Tongue (tissue), 1 donor: ENCODE measurements at regions not wholly inside any gene's neighbourhood (a gene's known extent, or its start where the extent isn't known, plus 50 kb on each side); places are given as distances from the start of the nearest gene placed in this dataset.
"Not testable (repeated sequence)": the region's sequence is repeated elsewhere in the genome, so short reads cannot be mapped to it uniquely, and the experiment has no call there.

Experiments used
- DNase-seq: peaks from one replicate; pipeline ENCODE4 v3.0.0-alpha.2; 2015

DNA sequence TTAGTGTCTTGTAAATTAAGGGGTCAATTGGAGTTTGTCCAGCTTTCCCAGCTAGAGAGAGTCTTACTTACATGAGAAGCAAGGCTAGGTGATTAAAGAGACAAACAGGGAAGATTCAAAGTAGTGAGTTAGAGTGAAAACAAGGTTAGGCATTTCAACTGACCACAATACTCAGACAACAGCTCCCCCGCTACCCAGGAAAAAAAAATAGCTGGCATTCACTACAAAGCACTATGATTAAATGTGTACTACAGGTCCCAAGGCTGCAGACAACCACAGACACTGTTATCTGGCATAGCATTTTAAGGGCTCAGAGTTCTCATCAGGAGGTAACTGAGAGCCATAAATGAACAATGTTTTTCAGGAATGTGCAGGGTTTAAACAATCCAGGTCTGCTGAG lies 680.9 kb downstream of the TMEM121 start:
- DNase-seq: no peak

DNA sequence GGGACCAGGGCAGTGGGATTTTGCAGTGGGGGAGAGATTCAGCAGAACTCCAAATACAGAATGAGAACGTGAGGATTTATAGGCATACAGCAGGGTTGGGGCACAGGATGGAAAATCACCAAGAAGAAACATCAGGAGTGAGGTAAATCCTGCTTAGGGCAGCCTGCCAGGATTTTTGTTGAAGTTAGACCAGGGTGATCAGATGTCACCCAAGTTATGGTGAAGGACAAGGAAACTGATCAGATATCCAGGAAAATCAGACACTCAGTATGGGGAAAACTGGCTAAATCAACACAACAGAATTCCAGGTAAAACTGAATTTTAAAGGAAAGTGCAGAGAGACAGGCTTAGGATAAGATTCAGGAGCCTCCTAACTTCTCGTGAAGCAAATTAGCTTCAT lies 682.4 kb downstream of the TMEM121 start:
- no peak for DNase-seq

DNA sequence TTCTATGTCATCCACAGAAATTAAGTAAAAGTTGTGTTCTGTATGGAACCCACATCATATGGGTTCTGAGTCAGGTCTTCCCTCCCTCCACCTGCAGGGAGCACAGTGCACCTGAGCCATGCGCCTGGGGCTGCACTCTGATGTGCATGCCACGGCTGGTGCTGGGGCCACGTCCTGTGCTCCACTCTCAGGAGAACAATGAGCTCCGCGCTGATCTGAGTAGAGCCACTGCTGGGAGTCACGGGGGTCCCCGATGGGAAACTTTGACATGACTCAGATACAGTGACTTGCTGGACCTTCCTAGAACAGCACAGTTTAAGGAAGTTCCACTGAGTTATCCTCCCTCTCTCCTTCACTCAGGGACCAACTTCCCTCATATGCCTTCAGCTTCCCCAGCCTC lies 683.4 kb downstream of the TMEM121 start:
- DNase-seq: no peak

DNA sequence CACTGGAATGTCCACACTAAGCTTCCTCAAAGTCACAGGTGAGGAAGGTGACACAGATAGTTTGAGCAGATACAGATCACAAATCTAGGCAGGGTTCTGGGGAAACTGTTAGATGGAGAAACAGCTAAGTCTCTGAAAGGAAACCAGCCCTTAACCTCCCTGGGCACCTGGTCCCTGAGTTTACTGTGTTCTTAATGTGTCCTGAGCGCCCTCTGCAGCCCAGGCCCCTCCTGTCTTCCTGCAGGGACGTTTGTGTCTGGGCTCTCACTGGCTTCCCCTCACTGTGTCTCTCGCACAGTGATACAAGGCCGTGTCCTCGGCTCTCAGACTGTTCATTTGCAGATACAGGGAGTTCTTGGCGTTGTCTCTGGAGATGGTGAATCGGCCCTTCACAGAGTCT lies 684.3 kb downstream of the TMEM121 start:
- no peak for DNase-seq

DNA sequence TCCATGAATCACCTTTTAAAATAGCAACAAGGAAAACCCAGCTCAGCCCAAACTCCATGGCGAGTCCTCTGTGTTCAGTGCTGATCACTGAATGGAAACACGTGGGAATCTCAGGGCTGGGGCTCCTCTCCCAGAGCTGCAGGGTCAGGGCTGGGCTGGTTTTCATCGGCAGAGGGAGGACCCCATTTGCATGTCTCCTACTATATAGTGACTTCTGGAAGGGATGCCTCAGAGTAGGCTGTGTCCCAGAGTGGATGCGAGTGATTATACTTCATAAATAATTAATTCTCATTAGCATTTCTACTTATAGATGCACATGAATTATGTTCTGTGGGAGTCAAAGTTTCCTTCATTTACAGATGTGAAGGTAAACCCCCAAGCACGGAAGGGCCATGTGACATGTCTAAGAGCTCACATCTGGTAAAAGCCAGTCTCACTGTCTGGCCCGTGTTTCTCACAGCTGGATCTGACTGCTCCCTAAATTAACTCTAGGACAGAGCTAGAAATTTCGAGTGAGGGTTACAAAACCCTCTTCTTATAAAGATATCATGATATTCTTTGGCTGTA lies 685.0 kb downstream of the TMEM121 start:
- DNase-seq: no peak

DNA sequence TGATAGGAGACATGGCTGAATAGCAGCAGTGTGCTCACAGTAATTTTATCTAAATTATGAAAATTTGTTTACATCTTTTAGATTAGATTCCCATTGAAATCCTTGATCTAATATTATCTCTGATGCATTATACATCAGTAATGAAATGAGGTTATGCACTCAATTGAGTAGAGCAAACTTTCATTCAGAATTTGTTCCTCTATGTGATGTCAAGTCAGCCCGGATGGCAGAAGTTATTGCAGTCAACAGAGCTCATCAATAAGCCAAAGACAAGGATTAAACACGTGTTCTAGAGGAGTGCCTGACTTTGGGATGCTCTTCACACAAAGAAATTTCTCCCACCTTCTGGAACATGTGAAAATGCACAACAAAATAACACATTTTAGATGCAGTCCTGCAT lies 688.8 kb downstream of the TMEM121 start:
- no peak for DNase-seq

DNA sequence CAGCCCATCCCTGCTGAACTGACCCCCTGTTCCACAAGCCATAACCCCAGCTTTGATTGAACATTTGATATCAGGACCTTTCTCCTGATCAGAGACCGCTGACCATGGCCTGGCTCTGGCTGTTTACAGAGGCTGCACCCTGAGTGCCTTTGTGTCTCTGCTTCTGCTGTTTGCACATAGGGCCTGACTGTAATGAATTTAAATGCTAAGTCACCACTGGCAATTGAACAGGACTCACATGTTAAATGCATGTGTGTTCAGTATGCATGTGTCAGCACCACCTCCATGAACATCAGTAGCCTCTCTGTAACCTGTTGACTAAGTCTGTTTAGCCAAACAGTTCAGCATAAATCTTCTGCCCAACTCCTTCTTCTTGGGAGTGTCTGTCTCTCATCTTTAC lies 690.3 kb downstream of the TMEM121 start:
- no peak for DNase-seq

DNA sequence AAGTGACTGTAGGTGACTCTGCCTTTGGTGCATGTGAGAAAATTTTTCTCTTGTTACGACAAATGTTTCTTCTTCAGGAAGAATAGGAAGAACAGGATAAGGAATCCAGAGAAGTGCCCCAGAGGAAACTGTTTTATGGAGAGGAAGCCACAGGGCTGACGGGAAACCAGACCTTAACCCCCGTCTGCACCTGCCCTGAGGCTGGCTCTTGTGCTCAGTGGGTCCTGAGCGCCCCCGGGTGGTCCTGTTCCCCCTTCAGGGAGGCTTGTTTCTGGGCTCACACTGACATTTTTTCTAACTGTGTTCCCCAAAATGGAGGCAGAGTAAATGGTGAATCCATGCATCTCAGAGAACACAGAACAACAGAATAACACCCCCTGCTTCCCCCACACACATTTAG lies 691.8 kb downstream of the TMEM121 start:
- no peak for DNase-seq

DNA sequence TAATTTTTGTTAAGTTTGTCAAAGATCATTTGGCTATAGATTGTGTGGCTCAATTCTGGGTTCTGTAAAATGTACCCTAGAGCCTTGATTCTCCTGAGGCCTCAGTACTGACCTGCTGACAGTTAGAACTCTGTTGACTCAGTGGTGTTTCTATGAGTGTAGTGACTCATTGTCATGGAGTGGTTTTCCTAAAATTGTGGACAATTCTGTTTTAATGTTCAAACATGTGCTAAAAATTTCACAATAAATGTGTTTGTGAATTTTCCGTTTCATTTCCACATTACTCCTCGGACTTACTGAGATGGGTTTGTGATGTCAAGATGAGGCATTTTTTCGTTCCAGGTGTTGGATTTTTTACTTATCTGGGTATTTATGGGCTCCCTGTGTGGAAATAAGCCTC lies 695.9 kb downstream of the TMEM121 start:
- no peak for DNase-seq

DNA sequence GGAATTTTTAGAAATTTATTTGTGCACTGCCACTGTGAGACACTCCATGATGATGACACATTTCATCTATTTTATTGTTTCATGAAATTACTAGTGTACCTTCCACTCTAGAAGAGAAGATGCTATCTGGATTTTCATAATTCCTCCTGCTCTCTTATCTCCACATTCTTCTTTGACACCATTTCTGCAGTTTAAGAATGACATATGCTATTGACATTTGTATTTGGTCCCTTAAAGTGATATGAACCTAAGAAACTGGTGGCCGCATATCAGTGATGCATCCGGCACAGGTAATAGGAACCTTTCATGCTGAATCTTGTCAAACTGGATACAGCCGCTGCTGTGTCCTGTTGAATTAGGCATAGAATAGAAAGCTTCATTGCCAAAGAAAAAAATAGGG lies 696.3 kb downstream of the TMEM121 start:
- DNase-seq: no peak

DNA sequence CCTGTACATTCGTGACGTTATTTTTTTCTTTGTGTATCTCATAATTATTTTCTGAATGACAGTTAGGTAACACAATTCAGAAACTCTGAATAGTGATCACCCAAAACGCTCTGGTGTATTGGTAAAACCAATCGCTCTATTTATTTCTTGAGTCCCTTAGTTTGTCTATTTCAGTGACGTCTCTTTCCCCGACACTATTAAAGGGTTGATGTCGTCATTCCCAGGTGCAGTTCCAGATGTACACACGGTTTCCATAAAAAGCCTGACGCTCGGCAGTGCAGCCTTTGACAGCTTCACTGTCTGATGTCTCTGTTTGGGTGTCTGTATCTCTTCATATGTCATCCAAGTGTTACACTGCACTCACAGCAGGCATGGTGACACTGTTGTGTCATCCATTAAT lies 701.4 kb downstream of the TMEM121 start:
- no peak for DNase-seq

DNA sequence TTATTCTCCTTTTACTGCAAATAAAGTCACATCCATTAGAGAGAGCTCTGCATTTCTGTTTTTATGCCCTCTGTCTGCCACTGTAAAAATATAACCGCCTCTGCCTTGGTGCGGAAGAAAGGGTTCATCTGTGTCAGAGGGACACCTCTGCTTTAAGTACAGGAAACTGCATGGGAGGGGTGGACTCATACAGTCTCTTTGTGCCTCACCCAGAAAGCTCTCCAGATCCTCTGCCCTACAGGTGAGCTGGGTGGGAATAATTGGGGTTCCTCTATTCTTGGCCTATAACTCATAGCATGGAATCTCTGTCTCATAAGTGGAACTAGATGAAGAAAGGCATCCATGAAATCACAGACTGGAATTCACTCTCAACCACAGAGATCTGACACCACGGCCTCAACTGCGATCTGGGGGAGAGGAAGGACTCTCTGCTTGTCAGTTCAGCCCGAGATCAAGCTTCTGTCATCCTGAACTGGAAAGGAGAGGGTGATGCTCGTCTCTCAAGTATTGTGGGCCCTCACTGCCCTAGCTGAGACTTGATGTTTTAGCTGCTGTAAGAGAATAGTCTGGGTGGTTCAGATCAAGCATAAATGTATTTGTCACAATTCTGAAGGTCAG lies 702.3 kb downstream of the TMEM121 start:
- no peak for DNase-seq

DNA sequence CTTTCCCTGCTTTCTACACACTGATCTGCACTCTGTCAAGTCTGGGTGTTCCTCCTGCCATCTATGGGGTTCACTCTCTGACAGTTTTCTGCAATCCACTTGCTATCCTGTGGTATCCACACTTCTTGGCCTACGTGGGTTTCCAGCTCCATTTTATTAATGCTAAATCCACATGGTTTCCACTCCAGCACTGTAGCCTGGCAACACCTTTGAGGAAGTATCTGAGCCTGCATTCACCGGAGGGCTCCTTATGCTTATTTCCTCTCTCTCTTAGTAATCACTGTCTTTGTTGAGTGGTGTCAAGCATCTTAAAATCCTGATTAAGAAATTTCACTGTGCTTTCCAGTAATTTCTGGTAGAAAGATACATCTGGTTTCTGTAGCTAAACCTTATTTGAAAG lies 703.7 kb downstream of the TMEM121 start:
- no peak for DNase-seq

DNA sequence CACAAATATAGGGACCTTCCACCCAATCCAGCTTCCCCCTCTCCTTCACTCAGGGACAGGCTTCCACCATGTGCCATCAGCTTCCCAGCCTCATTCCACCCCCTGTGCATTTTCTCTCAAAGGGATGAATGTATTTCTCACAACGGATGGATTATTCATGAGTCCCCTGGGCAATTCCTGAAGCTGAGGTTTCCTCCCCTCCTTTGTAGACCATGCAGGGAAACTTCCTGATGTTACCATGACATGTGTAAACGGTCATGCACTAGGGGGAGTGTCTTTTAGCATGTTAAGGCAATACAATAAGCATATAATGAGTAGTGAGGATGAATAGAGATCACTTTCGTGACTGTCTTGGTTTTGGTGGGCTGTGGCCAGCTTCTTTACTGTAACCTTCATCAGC lies 706.8 kb downstream of the TMEM121 start:
- not testable (repeated sequence) for DNase-seq

DNA sequence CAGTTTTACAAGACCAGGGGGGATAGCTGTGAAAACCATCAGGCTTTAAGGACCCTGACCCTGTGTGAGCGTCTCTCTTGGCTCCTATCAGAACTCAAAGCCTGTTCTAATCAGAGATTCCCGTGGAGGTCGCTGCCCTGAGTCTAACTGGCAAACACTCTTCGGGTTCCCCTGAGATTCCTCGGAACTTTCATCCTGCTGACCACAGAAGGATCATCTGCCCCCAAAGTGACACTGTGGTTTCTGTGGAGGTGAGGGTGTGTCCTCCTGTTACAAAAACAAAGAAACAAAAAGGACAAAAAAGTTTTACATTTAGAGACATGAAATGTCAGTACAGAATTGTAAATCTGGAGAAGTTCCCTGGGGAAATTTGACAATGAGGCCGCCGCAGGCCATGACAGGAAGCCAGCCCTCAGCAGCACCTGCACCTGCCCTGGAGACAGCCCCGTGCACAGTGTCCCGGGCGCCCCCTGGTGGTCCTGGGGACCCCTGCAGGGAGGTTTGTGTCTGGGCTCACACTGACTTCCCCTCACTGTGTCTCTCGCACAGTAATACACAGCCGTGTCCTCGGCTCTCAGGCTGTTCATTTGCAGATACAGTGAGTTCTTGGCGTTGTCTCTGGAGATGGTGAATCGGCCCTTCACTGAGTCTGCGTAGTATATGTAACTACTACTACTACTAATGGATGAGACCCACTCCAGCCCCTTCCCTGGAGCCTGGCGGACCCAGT lies 708.3 kb downstream of the TMEM121 start:
- DNase-seq: not testable (repeated sequence)

DNA sequence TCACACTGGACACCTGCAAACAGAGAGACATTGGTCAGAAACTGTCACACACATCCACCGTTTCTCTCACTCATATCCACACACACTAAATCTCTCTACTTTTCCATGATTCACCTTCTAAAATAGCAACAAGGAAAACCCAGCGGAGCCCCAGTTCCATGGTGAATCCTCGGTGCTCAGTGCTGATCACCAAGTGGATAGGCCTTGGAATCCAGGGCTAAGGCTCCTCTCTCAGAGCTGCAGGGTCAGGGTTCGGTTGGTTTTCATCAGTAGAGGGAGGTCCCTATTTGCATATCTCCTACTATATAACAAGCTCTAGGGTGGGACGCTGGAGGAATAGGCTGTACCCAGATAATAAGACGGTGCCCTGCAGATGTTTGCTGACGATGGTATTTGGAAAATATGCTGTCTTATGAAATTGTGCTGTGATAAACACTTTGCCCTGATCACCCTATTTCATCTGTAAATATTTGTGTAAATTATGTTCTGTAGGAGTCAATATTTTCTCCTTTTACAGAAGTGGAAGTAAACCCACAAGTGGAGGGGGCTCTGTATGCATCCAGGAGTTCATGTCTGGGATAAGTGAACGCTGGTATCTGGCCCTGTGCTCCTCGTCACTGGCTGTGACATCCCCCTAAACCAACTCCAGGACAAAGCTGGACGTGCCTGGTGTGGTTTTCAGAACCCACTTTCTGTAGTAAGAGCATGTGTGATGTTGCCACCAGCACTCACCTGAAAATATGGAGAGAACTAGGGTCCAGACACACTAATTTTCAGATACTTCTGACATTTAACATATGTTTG lies 709.2 kb downstream of the TMEM121 start:
- no peak for DNase-seq

DNA sequence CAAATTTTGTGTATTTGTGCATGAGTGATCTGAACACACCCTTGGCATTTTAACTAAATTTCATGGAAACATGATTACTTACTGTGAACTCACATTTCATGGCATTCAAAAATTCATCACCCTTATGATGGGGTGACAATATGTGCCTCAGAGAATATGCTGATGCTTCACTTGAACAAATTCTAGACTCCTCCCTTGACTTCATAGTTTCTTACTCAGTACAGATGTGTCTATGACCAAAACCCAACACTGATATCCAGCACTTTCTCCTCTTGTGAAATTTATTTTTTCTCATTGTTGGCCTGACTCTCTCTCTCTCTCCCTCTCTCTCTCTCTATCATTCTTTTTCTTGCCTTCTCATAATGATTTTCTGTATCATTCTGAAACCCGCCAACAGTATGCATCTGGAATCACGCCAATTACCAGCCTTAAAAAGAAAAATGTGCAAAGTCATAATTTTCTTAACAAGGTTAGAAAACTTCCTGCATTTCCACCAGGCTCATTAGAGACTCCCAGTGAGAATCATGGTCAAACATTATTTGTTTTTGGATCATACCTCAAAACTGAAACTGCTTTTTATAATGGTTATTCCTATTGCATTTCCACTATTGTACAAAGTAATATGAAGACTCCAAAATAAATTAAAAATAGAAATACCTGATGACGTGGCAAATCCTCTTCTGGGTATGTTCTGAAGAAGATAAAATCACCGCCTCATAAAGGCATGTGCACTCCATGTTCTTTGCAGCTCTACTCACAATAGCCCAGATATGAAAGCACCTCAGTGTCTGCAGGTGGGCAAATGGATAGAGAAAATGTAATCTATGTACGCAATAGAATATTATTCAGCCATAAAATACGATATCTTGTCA lies 722.2 kb downstream of the TMEM121 start:
- DNase-seq: no peak

DNA sequence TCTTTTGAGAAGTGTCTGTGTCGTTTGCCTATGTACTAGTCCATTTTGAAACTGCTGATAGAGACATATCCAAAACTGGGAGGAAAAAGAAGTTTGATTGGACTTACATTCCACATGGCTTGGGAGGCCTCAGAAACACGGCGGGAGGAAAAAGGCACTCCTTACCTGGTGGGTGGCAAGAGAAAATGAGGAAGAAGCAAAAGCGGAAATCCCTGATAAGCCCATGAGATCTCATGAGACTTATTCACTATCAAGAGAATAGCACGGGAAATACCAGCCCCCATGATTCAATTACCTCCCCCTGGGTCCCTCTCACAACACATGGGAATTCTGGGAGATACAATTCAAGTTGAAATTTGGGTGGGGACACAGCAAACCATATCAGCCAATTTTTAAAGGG lies 727.6 kb downstream of the TMEM121 start:
- not testable (repeated sequence) for DNase-seq

DNA sequence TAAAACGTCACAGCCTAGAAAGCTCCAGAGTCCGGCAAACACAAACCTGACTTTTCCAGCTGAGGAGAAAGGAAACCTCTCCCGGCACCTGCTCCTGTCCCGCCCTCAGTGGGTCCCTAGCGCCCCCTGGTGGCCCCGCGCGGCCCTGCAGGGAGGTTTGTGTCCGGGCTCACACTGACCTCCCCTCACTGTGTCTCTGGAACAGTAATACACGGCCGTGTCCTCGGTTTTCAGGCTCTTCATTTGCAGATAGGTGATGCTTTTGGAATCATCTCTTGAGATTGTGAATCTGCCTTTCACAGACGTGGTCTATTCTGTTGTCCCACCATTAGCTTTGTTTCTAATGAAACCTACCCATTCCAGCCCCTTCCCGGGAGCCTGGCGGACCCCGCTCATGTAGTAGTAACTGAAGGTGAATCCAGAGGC lies 731.2 kb downstream of the TMEM121 start:
- not testable (repeated sequence) for DNase-seq

DNA sequence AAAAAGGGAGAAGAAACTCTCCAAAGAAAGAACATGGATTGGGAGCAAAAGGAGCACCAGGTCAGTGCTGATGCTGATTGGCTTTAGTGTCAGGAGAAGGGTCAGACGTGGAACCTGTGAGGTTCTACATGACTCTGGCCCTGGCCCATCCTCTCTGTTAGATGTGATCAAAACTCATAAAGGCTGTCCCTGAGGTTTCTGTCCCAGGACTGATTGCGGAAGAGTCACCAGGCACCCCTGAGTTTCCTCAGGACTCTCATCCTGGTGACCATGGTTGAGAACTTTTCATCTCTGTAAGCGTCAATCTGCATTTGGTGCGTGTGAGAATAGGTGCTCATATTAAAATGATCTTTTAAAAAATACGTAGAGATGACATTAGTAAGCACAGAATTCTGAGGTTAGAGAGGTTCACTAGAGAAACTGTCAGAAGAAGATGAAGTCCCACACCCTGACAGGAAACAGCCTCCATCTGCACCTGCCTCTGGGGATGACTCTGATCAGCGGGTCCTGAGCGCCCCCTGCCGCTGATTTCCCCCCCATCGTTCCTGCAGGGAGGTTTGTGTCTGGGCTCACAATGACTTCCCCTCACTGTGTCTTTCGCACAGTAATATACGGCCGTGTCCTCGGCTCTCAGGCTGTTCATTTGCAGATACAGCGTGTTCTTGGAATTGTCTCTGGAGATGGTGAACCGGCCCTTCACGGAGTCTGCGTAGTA lies 741.8 kb downstream of the TMEM121 start:
- no peak for DNase-seq

DNA sequence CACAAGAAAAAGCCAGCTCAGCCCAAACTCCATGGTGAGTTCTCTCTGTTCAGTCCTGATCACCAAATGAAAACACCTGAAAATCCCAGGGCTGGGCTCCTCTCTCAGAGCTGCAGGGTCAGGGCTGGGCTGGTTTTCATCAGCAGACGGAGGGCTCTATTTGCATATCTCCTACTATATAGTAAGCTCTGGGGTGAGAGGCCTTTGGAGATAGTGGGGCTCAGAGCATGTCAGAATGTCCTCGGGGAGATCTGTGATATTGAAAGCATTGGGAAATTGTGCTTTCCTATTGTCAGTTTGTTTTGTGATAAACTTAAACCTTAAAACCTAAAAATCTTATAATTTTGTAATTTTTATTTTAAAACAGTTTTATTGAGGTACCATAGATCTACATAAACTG lies 742.6 kb downstream of the TMEM121 start:
- DNase-seq: no peak
